ENCODE measurements at regions not wholly inside any gene's neighbourhood (a gene's known extent, or its start where the extent isn't known, plus 50 kb on each side); places are given as distances from the start of the nearest gene placed in this dataset.

DNA sequence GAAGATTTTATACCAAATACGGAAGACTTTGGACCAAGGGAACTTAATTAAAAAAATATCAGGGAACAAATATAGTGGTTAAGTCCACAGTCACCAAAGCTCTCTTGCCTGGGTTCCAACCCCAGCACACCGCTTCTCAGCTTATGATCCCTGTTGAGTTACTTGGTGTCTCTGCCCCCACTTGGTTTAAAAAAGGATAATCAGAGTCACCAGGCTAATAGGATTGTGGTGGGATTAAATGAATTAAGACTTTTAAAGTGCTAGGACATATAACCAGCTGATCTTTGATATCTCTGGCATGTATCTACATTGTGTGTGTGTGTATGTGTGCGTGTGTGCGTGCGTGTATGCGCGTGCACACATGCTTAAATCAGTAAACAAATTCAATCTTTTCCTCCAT lies 474.7 kb upstream of the DAB1 start:
- H3K4me3 Mint-ChIP-seq: no peak overlapping the region
- no peak for DNase-seq
- H3K36me3 Mint-ChIP-seq: no peaks in the 10 kb centered on the region
- ATAC-seq (replicated peaks): no peak
- peaks cover 0 to 3% of the 10 kb centered on the region in 2 donors for H3K9me3 Mint-ChIP-seq
- H3K27me3 Mint-ChIP-seq: peaks cover 0 to 5% of the 10 kb centered on the region in 2 donors
- no peaks in the 10 kb centered on the region for H3K4me1 Mint-ChIP-seq
- H3K27ac Mint-ChIP-seq: no peak overlapping the region

DNA sequence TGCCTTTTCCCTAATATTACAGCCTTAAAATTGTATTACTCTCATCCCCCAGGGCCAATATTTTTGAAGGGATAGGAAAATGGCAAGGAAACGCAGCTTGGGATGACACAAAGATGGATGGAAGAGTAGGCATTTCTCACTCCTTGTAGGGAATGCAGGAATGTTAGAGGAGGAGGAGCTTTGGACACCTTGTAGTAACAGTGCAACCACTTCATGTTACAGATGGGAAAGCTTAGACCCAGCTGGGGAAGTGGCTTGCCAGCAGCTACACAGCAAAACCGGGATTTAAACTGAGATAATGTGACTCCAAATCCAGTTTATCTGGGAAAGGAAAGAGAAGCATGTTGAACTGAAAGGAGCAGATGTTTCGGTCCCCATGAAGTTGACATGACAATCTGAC lies 473.7 kb upstream of the DAB1 start:
- Mint-ChIP-seq H3K9me3 (peaks cover 0 to 1% of the 10 kb centered on the region in 2 donors), H3K4me1 (no peaks in the 10 kb centered on the region), H3K27ac (no peak overlapping the region), H3K36me3 (no peaks in the 10 kb centered on the region), H3K4me3 (no peak overlapping the region), H3K27me3 (peaks cover 0 to 5% of the 10 kb centered on the region in 2 donors)
- DNase-seq (no peak), ATAC-seq (replicated peaks) (no peak)

DNA sequence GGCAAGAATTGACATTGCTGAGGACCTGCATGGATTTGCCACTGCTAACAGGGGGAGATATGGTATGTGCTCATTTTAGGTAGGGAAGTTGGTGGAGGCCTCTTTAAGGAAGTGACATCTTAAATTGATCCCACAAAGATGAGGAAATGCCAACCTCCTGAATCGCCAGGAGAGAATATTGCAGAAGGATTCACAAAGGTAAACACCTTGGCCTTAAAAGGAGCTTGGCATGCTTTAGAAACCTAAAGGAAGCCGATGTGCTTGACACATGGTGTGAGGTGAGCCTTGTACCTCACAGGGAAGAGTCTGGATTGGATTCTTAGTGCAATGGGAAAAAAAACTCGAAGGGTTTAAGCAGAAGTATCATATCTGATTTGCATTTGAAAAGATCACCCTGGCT lies 470.5 kb upstream of the DAB1 start:
- DNase-seq: no peak
- no peak overlapping the region for H3K27ac Mint-ChIP-seq

DNA sequence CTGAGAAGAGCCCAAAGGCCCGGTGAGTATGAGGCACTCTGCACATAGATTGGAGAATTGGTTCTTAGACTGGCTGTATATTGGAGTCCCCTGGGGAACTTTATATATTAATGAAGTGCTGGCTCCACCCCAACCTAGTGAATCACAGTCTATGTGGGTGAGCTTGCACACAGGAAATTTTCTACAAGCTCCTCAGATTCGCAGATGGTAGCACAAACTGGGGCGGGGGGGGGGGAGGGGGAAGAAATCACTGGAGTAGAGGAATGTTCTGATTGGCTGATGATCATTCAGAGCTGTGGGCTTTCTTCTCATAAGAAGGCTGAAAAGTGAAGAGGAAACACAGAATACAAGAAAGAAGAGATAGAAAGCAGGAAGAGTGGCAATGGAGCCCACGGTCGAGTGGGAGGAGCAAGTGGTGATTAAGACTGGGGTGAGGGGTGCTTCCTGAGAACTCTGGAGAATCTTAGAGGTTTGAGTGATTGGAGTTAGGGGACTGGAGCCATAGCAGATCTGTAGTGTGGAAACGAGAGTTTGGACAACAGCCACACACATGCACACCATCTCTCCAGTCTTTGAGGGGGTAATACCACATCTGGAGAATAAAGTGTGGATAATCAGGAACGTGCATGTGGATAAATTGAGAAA lies 465.9 kb upstream of the DAB1 start:
- Mint-ChIP-seq H3K36me3 (no peaks in the 10 kb centered on the region), H3K9me3 (peaks cover 0 to 2% of the 10 kb centered on the region in 2 donors), H3K27ac (no peak overlapping the region), H3K4me3 (no peak overlapping the region), H3K4me1 (no peaks in the 10 kb centered on the region), H3K27me3 (no peaks in the 10 kb centered on the region)
- ATAC-seq (replicated peaks) (no peak), DNase-seq (no peak)

More for the DNA sequence above, 470.5 kb upstream of the DAB1 start:
- Mint-ChIP-seq H3K4me1 (no peaks in the 10 kb centered on the region), H3K27me3 (peaks cover 0 to 5% of the 10 kb centered on the region in 2 donors), H3K36me3 (no peaks in the 10 kb centered on the region), H3K4me3 (no peak overlapping the region), H3K9me3 (peaks cover 0 to 2% of the 10 kb centered on the region in 2 donors)
- ATAC-seq (replicated peaks): no peak

DNA sequence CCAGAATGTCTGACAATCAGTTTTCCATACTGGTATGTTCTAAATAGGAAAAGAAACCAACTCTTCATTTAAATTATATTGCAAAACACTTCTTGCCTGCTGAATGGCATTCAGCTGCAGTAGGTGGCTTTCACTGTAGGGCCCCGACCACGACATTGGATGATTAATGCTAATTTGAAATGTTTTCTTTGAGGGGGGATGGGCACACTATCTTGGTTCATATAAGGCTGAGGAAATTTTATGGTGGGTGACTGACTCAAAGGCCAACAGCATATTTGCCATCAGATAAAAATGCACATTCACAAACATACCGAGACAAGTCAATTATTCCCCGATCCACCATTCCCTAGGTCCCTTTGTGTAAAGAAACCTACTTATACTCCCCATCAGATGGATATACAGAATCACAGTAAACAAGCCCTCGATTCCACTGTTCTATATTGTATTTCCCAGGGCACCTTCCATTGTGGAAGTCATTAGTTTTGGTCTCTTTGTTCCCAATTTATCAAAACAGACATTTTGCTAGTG lies 464.2 kb upstream of the DAB1 start:
- peaks cover 0 to 2% of the 10 kb centered on the region in 2 donors for H3K9me3 Mint-ChIP-seq
- no peak for ATAC-seq (replicated peaks)
- H3K27ac Mint-ChIP-seq: no peak overlapping the region
- no peak overlapping the region for H3K4me3 Mint-ChIP-seq
- H3K4me1 Mint-ChIP-seq: no peaks in the 10 kb centered on the region
- DNase-seq: no peak
- H3K27me3 Mint-ChIP-seq: no peaks in the 10 kb centered on the region
- H3K36me3 Mint-ChIP-seq: no peaks in the 10 kb centered on the region

DNA sequence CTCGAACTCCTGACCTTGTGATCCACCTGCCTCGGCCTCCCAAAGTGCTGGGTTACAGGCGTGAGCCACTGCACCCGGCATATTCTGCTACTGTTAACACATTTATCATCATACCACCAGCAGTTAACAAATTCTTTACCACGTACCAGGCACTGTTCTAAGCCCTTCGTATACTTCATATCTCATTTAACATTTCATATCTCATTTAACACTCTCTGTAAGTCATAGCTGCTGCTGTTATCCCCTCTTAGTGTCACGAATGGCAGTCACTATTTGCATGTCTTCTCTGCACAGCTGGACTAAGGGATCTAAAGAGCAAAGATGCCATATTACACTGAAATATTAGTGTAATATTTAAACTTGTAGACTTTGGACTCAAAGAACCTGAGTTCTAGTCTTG lies 462.5 kb upstream of the DAB1 start:
- Mint-ChIP-seq H3K36me3 (no peaks in the 10 kb centered on the region), H3K9me3 (peaks cover 0 to 2% of the 10 kb centered on the region in 2 donors), H3K27ac (no peak overlapping the region), H3K4me3 (no peak overlapping the region), H3K27me3 (no peaks in the 10 kb centered on the region), H3K4me1 (no peaks in the 10 kb centered on the region)
- DNase-seq: no peak
- no peak for ATAC-seq (replicated peaks)

DNA sequence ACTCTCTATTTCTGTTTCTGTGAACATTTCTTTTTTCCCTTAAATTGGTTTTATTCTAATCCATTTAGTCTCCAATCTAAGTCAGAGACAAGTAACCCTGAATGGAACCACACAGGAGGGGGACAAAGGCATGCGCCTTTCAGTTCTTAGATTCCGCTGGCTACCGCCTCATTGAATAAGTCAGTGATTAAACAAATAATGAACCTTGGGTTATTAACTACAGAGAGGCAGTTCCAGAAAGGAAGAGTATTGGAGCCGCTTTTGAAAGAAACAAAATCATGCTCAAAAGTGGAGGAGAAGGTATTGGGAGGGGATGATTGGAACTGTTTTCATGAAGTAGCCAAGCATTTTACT lies 459.8 kb upstream of the DAB1 start:
- ATAC-seq (replicated peaks) (no peak), DNase-seq (no peak)
- Mint-ChIP-seq H3K27me3 (no peaks in the 10 kb centered on the region), H3K27ac (no peak overlapping the region), H3K9me3 (no peaks in the 10 kb centered on the region), H3K36me3 (no peaks in the 10 kb centered on the region), H3K4me3 (no peak overlapping the region), H3K4me1 (no peaks in the 10 kb centered on the region)

DNA sequence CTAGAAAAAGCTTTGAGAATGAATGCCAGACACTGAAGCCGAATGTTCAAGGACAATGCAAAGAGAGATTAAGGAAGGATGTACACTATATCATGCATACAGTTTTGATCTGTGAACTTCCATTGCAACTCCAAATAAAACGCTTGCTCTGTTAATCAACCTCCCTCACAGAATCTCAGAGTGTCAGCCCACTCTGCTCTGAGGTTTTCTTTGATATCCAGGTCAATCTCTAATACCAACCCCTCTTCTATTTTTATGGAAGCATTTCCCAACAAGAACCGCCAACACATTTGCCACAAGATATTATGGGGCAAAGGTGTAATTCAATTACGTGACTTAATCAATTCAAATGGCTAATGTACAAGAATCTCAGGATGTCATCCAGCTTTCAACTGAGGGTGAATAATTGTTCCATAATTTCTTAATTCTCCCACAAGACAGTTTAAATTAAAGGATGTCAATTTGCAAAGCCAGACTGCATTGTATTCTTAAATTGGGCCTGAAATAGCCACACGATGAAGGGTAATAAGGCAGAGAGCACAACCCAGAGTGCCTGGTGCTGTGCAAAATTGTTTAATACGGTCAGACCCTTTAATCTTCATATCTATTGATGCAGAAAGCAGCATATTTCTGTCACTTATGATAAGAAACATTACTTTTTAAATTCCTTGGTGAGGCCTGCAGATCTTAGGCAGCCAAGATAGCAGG lies 459.2 kb upstream of the DAB1 start:
- no peaks in the 10 kb centered on the region for H3K27me3 Mint-ChIP-seq
- no peaks in the 10 kb centered on the region for H3K4me1 Mint-ChIP-seq
- no peak for ATAC-seq (replicated peaks)
- H3K4me3 Mint-ChIP-seq: no peak overlapping the region
- DNase-seq: no peak
- H3K9me3 Mint-ChIP-seq: no peaks in the 10 kb centered on the region
- no peaks in the 10 kb centered on the region for H3K36me3 Mint-ChIP-seq
- no peak overlapping the region for H3K27ac Mint-ChIP-seq

DNA sequence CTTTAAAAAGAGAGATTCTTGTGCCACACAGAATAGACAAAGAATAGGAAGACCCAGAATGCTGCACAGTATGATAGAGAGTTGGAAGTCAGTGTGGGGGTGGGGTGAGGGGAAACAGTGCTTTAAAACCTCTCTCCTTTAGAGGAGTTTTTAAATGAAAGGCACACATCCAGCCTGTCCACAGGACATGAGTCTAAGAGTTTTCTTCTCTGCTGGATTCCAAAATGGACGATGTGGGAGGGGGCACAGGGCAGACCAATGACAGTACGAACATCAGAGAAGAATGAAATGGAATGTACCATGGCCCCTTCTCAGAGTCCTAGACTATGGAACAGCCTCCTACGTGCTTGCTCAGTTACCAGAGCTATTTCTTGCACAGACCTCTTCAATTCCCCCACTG lies 458.2 kb upstream of the DAB1 start:
- H3K4me3 Mint-ChIP-seq: no peak overlapping the region
- ATAC-seq (replicated peaks): no peak
- no peaks in the 10 kb centered on the region for H3K36me3 Mint-ChIP-seq
- no peaks in the 10 kb centered on the region for H3K9me3 Mint-ChIP-seq
- no peaks in the 10 kb centered on the region for H3K27me3 Mint-ChIP-seq
- H3K4me1 Mint-ChIP-seq: no peaks in the 10 kb centered on the region
- no peak for DNase-seq
- no peak overlapping the region for H3K27ac Mint-ChIP-seq

DNA sequence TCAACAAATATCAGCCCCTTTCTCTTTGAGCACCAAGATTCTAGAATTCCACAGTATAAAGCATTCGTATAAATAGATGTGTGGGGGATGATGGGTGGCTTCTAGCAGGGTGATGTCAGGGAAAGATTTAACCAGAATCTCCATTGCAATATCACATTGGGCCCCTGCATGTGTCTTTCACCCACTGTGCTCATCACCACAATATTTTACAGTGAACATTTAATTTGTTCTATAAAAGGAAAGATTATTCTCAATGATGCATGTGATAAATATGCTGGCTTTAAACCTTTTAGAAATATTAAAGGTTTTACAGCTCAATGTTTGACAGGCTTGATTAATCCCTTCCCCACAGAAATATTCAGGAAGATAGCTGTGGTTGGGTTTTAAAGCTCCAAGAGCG lies 457.8 kb upstream of the DAB1 start:
- Mint-ChIP-seq H3K27me3 (no peaks in the 10 kb centered on the region), H3K4me1 (no peaks in the 10 kb centered on the region), H3K36me3 (no peaks in the 10 kb centered on the region), H3K4me3 (no peak overlapping the region), H3K9me3 (no peaks in the 10 kb centered on the region), H3K27ac (no peak overlapping the region)
- DNase-seq (no peak), ATAC-seq (replicated peaks) (no peak)

DNA sequence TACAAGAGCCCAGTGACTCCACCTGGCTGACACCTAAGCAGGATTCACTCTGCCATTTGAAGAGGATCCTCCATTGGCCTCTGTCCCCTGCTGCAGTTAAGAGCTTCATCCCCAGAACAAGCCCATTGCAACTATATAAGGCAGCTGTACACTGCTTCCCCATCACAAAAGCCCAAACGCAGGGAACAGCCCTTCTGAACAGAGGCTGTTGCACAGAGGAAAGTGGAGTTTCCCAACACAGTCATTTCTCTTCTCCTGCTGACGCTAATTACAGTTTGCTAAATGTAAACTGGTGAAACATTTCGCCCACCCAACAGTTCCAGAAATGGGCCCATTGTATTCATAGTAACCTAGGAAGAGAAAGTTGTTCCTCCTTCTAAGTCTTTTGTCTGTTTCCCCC lies 455.8 kb upstream of the DAB1 start:
- no peak for DNase-seq
- Mint-ChIP-seq H3K9me3 (no peaks in the 10 kb centered on the region), H3K4me1 (no peaks in the 10 kb centered on the region), H3K4me3 (no peak overlapping the region), H3K27ac (no peak overlapping the region), H3K36me3 (no peaks in the 10 kb centered on the region), H3K27me3 (no peaks in the 10 kb centered on the region)
- peak in 1 of 2 donors; percentile 31 for ATAC-seq (replicated peaks)

DNA sequence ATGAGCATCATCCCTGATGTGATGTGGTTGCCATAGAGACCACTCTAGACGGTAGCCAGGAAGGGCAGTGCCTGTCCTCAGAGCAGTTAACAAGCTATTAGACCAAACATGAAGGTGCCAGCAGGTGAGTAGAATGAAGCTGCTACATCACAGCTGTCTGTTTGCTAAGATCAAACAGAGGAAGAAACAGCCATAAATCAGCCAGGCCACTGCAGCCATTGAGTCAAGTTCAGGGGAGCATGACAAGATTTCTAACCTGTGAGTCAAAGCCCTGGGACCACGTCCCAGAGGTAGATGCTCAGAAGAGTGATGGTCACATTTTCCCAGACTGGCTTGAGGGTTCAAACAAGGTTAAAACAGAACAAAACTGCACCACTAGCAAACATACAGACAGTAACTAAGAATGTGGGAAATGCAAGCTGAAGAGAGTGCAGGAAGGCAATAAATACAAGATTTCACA lies 450.6 kb upstream of the DAB1 start:
- Mint-ChIP-seq H3K4me3 (no peak overlapping the region), H3K27me3 (no peaks in the 10 kb centered on the region), H3K36me3 (no peaks in the 10 kb centered on the region), H3K9me3 (peaks cover 0 to 1% of the 10 kb centered on the region in 2 donors), H3K4me1 (no peaks in the 10 kb centered on the region), H3K27ac (no peak overlapping the region)
- no peak for ATAC-seq (replicated peaks)
- DNase-seq: no peak

DNA sequence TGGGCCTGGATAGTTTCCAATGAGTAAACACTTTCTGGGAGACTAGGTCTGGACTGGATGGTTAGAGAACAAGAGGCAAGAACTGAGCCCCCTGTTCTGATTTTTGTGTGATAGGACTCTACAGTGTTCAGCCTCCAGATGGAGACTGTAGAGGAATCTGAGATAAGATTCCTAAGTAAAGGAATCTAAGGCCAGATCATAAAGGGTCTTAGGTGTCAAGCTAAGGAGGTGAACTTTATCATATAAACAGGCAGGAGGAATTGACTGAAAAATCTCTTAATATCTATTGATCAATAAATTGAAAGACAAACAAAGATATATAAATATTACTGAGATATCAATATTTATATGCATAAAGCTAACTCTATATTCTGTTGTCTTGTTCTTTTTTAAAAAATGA lies 449.1 kb upstream of the DAB1 start:
- Mint-ChIP-seq H3K4me1 (no peaks in the 10 kb centered on the region), H3K9me3 (peaks cover 0 to 1% of the 10 kb centered on the region in 2 donors), H3K36me3 (no peaks in the 10 kb centered on the region), H3K27me3 (no peaks in the 10 kb centered on the region), H3K27ac (no peak overlapping the region), H3K4me3 (no peak overlapping the region)
- no peak for DNase-seq
- ATAC-seq (replicated peaks): no peak

DNA sequence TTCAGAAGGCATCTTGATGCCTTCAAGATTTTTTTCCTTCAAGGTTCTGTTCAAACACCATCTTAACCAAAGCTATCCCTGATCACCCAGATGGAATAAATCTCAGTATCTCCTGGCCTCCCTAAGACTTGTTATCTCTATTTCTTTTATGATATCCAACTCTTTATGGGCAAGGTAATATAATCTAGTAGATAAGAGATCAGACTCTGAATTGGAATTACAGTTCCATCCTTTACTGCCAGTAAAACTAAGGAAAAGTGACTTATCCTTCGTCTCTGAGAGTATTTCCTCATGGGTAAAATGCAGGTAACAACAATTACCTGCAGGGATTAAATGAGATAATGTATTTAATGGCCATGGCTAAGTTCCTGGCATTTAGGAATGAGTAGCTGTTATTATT lies 445.0 kb upstream of the DAB1 start:
- DNase-seq (no peak), ATAC-seq (replicated peaks) (no peak)
- peaks cover 0 to 3% of the 10 kb centered on the region in 2 donors for H3K27me3 Mint-ChIP-seq
- H3K36me3 Mint-ChIP-seq: no peaks in the 10 kb centered on the region
- peaks cover 0 to 3% of the 10 kb centered on the region in 2 donors for H3K9me3 Mint-ChIP-seq
- no peaks in the 10 kb centered on the region for H3K4me1 Mint-ChIP-seq
- no peak overlapping the region for H3K27ac Mint-ChIP-seq
- no peak overlapping the region for H3K4me3 Mint-ChIP-seq

DNA sequence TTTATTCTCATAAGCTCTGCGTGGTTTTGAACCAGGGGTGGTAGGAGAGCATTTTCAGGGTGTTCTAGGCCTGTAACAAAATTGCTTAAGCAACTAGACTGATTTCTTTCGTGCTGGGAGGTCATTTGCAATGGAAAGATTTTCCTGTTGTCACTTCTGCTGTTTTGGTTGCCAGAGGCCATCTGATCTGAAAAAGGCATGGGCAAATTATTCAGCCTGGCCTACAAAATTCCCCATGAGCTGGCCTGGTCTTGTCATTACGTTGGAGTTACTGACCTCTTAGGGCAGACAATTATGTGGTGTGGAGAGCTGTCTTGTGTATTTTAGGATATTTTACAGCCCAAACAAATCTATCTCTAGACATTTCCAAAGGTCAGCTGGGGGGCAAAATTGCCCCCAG lies 444.4 kb upstream of the DAB1 start:
- Mint-ChIP-seq H3K27ac (no peak overlapping the region), H3K4me3 (no peak overlapping the region), H3K9me3 (peaks cover 0 to 3% of the 10 kb centered on the region in 2 donors), H3K36me3 (no peaks in the 10 kb centered on the region), H3K4me1 (no peaks in the 10 kb centered on the region), H3K27me3 (peaks cover 0 to 3% of the 10 kb centered on the region in 2 donors)
- ATAC-seq (replicated peaks): no peak
- no peak for DNase-seq
